ENCODE measurements at regions not wholly inside any gene's neighbourhood (a gene's known extent, or its start where the extent isn't known, plus 50 kb on each side); places are given as distances from the start of the nearest gene placed in this dataset.

DNA sequence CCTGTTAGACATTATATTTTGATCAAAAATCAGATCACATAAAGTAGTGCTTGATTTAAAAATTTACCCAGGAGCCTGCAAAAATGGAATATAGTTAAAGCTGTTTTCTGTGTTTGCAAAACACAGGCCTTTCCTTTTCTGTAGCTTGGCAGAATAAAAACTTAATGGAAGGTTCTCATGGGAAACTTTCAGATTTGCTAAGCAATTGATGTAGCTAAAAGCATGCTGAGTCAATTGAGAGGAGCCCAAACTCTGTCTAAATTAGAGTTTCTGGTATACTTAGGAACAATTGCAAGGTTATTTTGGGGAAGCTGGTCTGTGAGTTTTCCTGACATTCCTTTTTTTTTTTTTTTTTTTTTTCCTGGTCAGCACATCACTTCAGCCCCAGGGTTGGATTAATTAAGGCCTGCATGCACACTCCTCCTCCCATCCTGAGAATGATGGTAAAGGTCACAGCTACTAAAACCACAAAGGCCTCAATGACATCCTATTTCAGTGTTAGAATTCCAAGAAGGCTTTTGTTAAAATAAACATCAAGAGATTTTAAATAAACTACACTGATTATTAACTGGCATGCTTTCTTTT lies 608.7 kb downstream of the PLPP3 start:
- DNase-seq (ENCODE audit: low read depth, low spot score): no peak
- Histone ChIP-seq H3K27me3 (ENCODE audit: control insufficient read depth, insufficient read depth, low read length) (no peaks in the 10 kb centered on the region), H3K4me3 (ENCODE audit: low read depth, low read length) (no peak overlapping the region), H3K27ac (ENCODE audit: low read depth, low read length) (no peak overlapping the region), H3K9me3 (ENCODE audit: control insufficient read depth, insufficient read depth, low read length) (no peaks in the 10 kb centered on the region)
- CTCF ChIA-PET: interaction anchor here (0.7 kb wide), 3 partner anchors 223 to 544 kb away, joined by 3 to 7 read pairs (median 4); no protein-coding TSS in a partner anchor
- TF ChIP-seq, protein P1, sequence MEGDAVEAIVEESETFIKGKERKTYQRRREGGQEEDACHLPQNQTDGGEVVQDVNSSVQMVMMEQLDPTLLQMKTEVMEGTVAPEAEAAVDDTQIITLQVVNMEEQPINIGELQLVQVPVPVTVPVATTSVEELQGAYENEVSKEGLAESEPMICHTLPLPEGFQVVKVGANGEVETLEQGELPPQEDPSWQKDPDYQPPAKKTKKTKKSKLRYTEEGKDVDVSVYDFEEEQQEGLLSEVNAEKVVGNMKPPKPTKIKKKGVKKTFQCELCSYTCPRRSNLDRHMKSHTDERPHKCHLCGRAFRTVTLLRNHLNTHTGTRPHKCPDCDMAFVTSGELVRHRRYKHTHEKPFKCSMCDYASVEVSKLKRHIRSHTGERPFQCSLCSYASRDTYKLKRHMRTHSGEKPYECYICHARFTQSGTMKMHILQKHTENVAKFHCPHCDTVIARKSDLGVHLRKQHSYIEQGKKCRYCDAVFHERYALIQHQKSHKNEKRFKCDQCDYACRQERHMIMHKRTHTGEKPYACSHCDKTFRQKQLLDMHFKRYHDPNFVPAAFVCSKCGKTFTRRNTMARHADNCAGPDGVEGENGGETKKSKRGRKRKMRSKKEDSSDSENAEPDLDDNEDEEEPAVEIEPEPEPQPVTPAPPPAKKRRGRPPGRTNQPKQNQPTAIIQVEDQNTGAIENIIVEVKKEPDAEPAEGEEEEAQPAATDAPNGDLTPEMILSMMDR (IDR thresholded peaks at IDR 0.05; ENCODE audit: low read depth, low read length): no peak
- POLR2A ChIA-PET: interaction anchor here (0.7 kb wide), 1 partner anchor 43 kb away, joined by 4 read pairs; no protein-coding TSS in a partner anchor

DNA sequence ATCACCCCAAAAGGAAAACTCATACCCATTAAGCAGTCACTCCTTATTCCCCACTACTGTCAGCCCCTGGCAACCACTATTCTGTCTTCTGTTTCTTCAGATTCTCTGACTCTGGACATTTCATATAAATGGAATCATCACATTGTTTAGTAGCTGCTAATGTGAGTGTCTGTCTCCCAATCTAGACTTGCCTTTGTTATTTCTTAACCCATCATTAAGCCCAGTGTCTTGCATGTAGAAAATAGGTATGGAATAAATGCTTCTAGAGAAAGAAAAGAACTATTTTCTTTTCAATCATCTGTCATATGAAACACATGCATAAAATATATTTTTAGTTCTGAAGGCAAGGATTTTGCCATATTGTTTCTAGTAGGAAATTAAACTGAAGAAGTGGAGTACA lies 610.0 kb downstream of the PLPP3 start:
- CTCF ChIA-PET: no interaction called here
- H3K27me3 ChIP-seq (ENCODE audit: control insufficient read depth, insufficient read depth, low read length): no peaks in the 10 kb centered on the region
- no peaks in the 10 kb centered on the region for H3K9me3 ChIP-seq (ENCODE audit: control insufficient read depth, insufficient read depth, low read length)
- no peak overlapping the region for H3K27ac ChIP-seq (ENCODE audit: low read depth, low read length)
- H3K4me3 ChIP-seq (ENCODE audit: low read depth, low read length): no peak overlapping the region
- DNase-seq (ENCODE audit: low read depth, low spot score): no peak
- TF ChIP-seq, protein P1 (IDR thresholded peaks at IDR 0.05; ENCODE audit: low read depth, low read length): no peak
- POLR2A ChIA-PET: no interaction called here

DNA sequence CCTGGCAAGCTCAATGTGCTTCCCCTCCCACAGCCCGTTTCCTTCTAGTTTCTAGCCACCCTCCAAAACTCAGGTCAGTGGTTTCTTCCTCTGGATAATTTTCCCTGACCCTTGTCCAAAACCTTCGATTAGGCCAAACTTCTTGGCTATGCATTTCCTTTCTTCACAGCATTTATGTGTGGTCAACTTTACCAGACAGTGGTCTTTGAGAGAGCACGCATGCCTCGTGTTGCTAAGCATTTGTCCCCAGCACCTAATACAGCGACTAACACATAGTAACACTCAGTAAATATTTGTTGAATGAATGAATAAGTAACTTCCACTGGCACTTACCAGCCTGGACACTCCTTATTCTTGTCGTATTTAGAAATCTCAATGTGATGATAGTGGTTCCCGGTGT lies 610.7 kb downstream of the PLPP3 start:
- DNase-seq (ENCODE audit: low read depth, low spot score): no peak
- Histone ChIP-seq H3K4me3 (ENCODE audit: low read depth, low read length) (no peak overlapping the region), H3K27me3 (ENCODE audit: control insufficient read depth, insufficient read depth, low read length) (no peaks in the 10 kb centered on the region), H3K9me3 (ENCODE audit: control insufficient read depth, insufficient read depth, low read length) (no peaks in the 10 kb centered on the region), H3K27ac (ENCODE audit: low read depth, low read length) (no peak overlapping the region)
- ChIA-PET CTCF (no interaction called here), POLR2A (no interaction called here)
- TF ChIP-seq, protein P1 (IDR thresholded peaks at IDR 0.05; ENCODE audit: low read depth, low read length): no peak

DNA sequence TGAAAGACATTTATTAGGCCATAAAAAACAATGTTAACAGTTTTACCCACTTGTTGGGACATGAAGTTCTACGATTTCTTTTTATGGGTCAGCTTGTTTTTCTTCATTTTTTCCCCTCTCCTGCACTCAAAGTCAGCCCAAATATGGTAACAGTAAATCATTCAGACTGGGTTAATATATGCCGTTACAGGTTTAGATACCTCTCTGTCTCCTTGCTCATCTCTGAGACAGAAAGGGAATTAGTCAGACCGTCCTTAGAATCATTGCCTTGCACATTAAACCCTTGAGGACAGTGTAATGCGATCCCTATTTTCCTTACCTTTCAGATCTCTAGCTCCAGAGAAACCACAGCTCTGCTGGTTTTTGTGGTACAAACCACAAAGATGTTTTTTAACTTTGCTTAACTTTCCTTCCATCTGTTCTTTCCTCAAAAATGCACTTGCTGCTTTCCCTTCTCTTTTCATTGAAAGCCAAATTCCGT lies 613.3 kb downstream of the PLPP3 start:
- POLR2A ChIA-PET: no interaction called here
- H3K27me3 ChIP-seq (ENCODE audit: control insufficient read depth, insufficient read depth, low read length): no peaks in the 10 kb centered on the region
- TF ChIP-seq, protein P1 (IDR thresholded peaks at IDR 0.05; ENCODE audit: low read depth, low read length): no peak
- no peak overlapping the region for H3K27ac ChIP-seq (ENCODE audit: low read depth, low read length)
- CTCF ChIA-PET: no interaction called here
- no peak overlapping the region for H3K4me3 ChIP-seq (ENCODE audit: low read depth, low read length)
- H3K9me3 ChIP-seq (ENCODE audit: control insufficient read depth, insufficient read depth, low read length): no peaks in the 10 kb centered on the region
- peak; percentile 20 for DNase-seq (ENCODE audit: low read depth, low spot score)

DNA sequence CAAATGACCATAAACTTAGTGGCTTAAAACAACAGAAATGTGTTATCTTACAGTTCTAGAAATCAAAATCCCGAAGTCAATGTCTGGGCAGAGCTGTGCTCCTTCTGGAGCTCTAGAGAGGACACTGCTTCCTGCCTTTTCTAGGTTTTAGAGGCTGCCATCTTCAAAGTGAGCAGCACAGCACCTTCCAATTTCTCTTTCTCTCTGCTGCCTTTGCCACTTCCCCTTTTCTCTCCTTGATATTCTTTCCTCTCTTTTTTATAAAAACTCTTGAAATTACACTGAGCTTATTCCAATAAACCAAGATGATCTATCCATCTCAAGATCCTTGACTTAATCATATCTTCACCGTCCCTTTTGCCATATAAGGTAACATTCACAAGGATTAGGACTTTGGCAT lies 616.9 kb downstream of the PLPP3 start:
- no peaks in the 10 kb centered on the region for H3K27me3 ChIP-seq (ENCODE audit: control insufficient read depth, insufficient read depth, low read length)

More for the DNA sequence above, 616.9 kb downstream of the PLPP3 start:
- Histone ChIP-seq H3K27ac (ENCODE audit: low read depth, low read length) (no peak overlapping the region), H3K4me3 (ENCODE audit: low read depth, low read length) (no peak overlapping the region), H3K9me3 (ENCODE audit: control insufficient read depth, insufficient read depth, low read length) (no peaks in the 10 kb centered on the region)
- POLR2A ChIA-PET: no interaction called here
- TF ChIP-seq, protein P1 (IDR thresholded peaks at IDR 0.05; ENCODE audit: low read depth, low read length): no peak
- DNase-seq (ENCODE audit: low read depth, low spot score): no peak
- CTCF ChIA-PET: no interaction called here
